Fibroblast of lung (primary cell): ENCODE measurements at regions not wholly inside any gene's neighbourhood (a gene's known extent, or its start where the extent isn't known, plus 50 kb on each side); places are given as distances from the start of the nearest gene placed in this dataset.

Source experiments
- DNase-seq, 2 donors: peaks; one replicate each; pipeline versions ENCODE4 v3.0.0 to v3.0.0-alpha.2; 2010; ENCODE audit warnings: low read depth in 2 of 2
- H2AFZ ChIP-seq: 2 replicates; pipeline ENCODE4 v1.5.1; 2012; ENCODE audit warnings: low read length, control low read depth, inconsistent platforms
- H3K27ac ChIP-seq: 2 replicates; pipeline ENCODE4 v1.5.1; 2011; ENCODE audit warnings: low read length, control low read depth; ENCODE audit not compliant: insufficient read depth
- H3K27me3 ChIP-seq: 2 replicates; pipeline ENCODE4 v1.5.1; 2011; ENCODE audit warnings: mild to moderate bottlenecking, low read length; ENCODE audit not compliant: control insufficient read depth, insufficient read depth
- H3K36me3 ChIP-seq: 2 replicates; pipeline ENCODE4 v1.5.1; 2011; ENCODE audit warnings: low read length; ENCODE audit not compliant: control insufficient read depth, insufficient read depth
- H3K4me1 ChIP-seq: 2 replicates; pipeline ENCODE4 v1.5.1; 2011; ENCODE audit warnings: low read length; ENCODE audit not compliant: control insufficient read depth, insufficient read depth; ENCODE audit errors: extremely low read depth
- H3K4me2 ChIP-seq: 2 replicates; pipeline ENCODE4 v1.5.1; 2011; ENCODE audit warnings: low read length, control low read depth; ENCODE audit not compliant: insufficient read depth; ENCODE audit errors: extremely low read depth
- H3K4me3 ChIP-seq, 4 experiments: fragments of 200-600 bp in 1 of 4; sonication (generic) in 1 of 4; replicated peaks in 1 of 4; 2 replicates each; pipeline ENCODE4 v1.5.1; 2011 to 2016; ENCODE audit warnings: low read length in 4 of 4, low read depth in 3 of 4, mild to moderate bottlenecking in 3 of 4, control low read depth in 2 of 4, inconsistent platforms in 1 of 4, mixed read lengths in 1 of 4; ENCODE audit not compliant: insufficient read depth in 1 of 4; ENCODE audit errors: control extremely low read depth in 1 of 4
- H3K79me2 ChIP-seq: 2 replicates; pipeline ENCODE4 v1.5.1; 2012; ENCODE audit warnings: mild to moderate bottlenecking, low read length, inconsistent platforms; ENCODE audit not compliant: control insufficient read depth, insufficient read depth
- H3K9ac ChIP-seq: 2 replicates; pipeline ENCODE4 v1.5.1; 2011; ENCODE audit warnings: mild to moderate bottlenecking, low read length, control low read depth; ENCODE audit not compliant: insufficient read depth
- H3K9me3 ChIP-seq: 2 replicates; pipeline ENCODE4 v1.5.1; 2012; ENCODE audit warnings: low read depth, low read length; ENCODE audit not compliant: control insufficient read depth, insufficient read depth
- H4K20me1 ChIP-seq: 2 replicates; pipeline ENCODE4 v1.5.1; 2011; ENCODE audit warnings: low read length; ENCODE audit not compliant: control insufficient read depth, insufficient read depth; ENCODE audit errors: extremely low read depth
- CTCF ChIP-seq, 2 donors: IDR thresholded peaks in 1 of 2; conservative IDR thresholded peaks in 1 of 2; 1 replicate in 1 of 2; 2 replicates in 1 of 2; pipeline ENCODE4 v1.5.1; 2011 to 2012; ENCODE audit warnings: low read length in 2 of 2, control low read depth in 1 of 2, inconsistent platforms in 1 of 2, low read depth in 1 of 2, mild to moderate bottlenecking in 1 of 2
- EZH2 ChIP-seq: IDR thresholded peaks from 2 replicates; pipeline ENCODE4 v1.5.1; 2012; ENCODE audit warnings: low read length, control low read depth, mild to moderate bottlenecking; ENCODE audit errors: missing control alignments

- no peaks in the 10 kb centered on the region for H3K27me3 ChIP-seq
- H3K4me2 ChIP-seq = no peak overlapping the region
- H3K9me3 ChIP-seq = no peaks in the 10 kb centered on the region
- no peak for TF ChIP-seq EZH2
- TF ChIP-seq CTCF (conservative IDR thresholded peaks at IDR 0.05 in 1 of 2, IDR thresholded peaks at IDR 0.05 in 1 of 2; ENCODE audit: low read depth in 1 of 2, low read length in 2 of 2) = no peak
- H2AFZ ChIP-seq = no peak overlapping the region
- DNase-seq = no peak
- H3K9ac ChIP-seq = no peak overlapping the region
- no peaks in the 10 kb centered on the region for H3K4me1 ChIP-seq
- H3K4me3 ChIP-seq = no peak overlapping the region
- H4K20me1 ChIP-seq = no peaks in the 10 kb centered on the region
- H3K36me3 ChIP-seq = no peaks in the 10 kb centered on the region
- H3K27ac ChIP-seq = no peak overlapping the region
- H3K79me2 ChIP-seq = no peaks in the 10 kb centered on the region
These were observed 141.2 kb upstream of the ST6GAL2 start for GRCh38 chr2:107027205-107027604.

- Histone ChIP-seq H3K36me3 (no peaks in the 10 kb centered on the region), H2AFZ (no peak overlapping the region), H3K9me3 (no peaks in the 10 kb centered on the region), H4K20me1 (no peaks in the 10 kb centered on the region), H3K27ac (no peak overlapping the region), H3K79me2 (no peaks in the 10 kb centered on the region), H3K4me2 (no peak overlapping the region), H3K27me3 (no peaks in the 10 kb centered on the region), H3K4me1 (no peaks in the 10 kb centered on the region), H3K9ac (no peak overlapping the region), H3K4me3 (no peak overlapping the region)
- DNase-seq = no peak
- no peak for TF ChIP-seq EZH2
- TF ChIP-seq CTCF (conservative IDR thresholded peaks at IDR 0.05 in 1 of 2, IDR thresholded peaks at IDR 0.05 in 1 of 2; ENCODE audit: low read depth in 1 of 2, low read length in 2 of 2) = no peak
These were observed 141.8 kb upstream of the ST6GAL2 start for GRCh38 chr2:107027810-107028209.

DNA sequence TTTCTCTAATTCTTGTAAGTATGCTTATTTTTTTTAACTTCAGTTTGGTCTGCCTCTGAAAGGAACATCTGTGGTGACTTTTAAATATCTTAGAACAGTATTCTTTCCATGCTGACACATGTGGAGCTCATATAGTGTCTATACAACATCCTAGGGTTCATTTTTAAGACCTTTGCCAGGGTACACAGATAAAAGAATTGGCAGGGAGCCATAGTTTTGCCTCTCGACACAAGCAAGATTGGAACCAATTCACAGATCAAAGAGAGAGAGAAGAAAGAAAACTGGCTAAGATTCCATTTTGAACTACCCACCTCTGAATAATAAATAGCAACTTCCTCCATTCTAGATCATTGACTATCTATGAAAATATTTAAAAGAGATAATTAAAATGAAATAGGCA lies 142.7 kb upstream of the ST6GAL2 start:
- Histone ChIP-seq H3K79me2 (no peaks in the 10 kb centered on the region), H3K9me3 (no peaks in the 10 kb centered on the region), H4K20me1 (no peaks in the 10 kb centered on the region), H3K4me3 (no peak overlapping the region), H2AFZ (no peak overlapping the region), H3K9ac (no peak overlapping the region), H3K27ac (no peak overlapping the region), H3K36me3 (no peaks in the 10 kb centered on the region), H3K4me2 (no peak overlapping the region), H3K27me3 (no peaks in the 10 kb centered on the region), H3K4me1 (no peaks in the 10 kb centered on the region)
- no peak for TF ChIP-seq CTCF (conservative IDR thresholded peaks at IDR 0.05 in 1 of 2, IDR thresholded peaks at IDR 0.05 in 1 of 2; ENCODE audit: low read depth in 1 of 2, low read length in 2 of 2)
- TF ChIP-seq EZH2 = no peak
- no peak for DNase-seq
